K562 (cell line): ENCODE measurements at regions not wholly inside any gene's neighbourhood (a gene's known extent, or its start where the extent isn't known, plus 50 kb on each side); places are given as distances from the start of the nearest gene placed in this dataset.

Experiments used
- NFE2 ChIP-seq: IDR thresholded peaks from 2 replicates; pipeline ENCODE4 v1.6.1; 2014; ENCODE audit warnings: antibody characterized with exemption, low read depth
- TF ChIP-seq, protein P1 (sequence below), 2 experiments: fragments of 450-650 bp; formaldehyde crosslinking in 1 of 2; IDR thresholded peaks; 2 replicates each; pipeline versions ENCODE4 v1.4.0 to v1.6.1; 2014 to 2020; ENCODE audit warnings: mild to moderate bottlenecking in 2 of 2, borderline replicate concordance in 1 of 2, low read depth in 1 of 2
- TF ChIP-seq, protein P2 (sequence below), 3 experiments: IDR thresholded peaks in 2 of 3; conservative IDR thresholded peaks in 1 of 3; 2 replicates each; pipeline ENCODE4 v1.5.1; 2011 to 2012; ENCODE audit warnings: low read length in 3 of 3, mild to moderate bottlenecking in 3 of 3, control low read depth in 2 of 3, improper control_type of control experiment in 1 of 3, inconsistent platforms in 1 of 3, low read depth in 1 of 3, mixed read lengths in 1 of 3, moderate library complexity in 1 of 3; ENCODE audit not compliant: insufficient read depth in 2 of 3

DNA sequence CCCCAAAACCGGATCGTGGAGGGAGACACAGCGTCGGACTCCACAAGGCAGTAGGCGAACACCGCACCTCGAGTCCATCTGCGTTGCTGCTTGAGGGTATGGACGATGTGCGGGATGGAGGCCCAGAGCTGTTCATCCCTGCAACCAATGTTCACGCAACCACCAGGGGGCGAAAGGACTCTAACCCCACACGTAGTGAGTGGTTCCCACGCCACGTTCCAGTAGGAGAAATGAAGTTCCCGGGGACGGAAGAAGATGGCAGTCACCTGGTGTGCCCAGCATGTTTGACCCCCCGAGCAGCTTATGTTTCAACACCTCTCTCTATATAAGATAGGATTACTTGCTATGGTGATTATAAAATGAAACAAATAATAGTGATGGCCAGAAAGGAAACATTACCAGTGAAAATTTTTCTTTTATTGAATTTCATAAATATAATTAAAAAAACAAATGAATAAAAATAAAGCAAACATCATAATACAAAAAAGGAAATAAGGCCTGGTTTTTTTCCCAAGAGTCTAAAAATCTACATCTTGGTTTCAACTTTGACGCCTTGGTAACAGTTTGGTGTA is 184.3 kb downstream of the SH3BP4 start (continued):
- TF ChIP-seq, protein P1, sequence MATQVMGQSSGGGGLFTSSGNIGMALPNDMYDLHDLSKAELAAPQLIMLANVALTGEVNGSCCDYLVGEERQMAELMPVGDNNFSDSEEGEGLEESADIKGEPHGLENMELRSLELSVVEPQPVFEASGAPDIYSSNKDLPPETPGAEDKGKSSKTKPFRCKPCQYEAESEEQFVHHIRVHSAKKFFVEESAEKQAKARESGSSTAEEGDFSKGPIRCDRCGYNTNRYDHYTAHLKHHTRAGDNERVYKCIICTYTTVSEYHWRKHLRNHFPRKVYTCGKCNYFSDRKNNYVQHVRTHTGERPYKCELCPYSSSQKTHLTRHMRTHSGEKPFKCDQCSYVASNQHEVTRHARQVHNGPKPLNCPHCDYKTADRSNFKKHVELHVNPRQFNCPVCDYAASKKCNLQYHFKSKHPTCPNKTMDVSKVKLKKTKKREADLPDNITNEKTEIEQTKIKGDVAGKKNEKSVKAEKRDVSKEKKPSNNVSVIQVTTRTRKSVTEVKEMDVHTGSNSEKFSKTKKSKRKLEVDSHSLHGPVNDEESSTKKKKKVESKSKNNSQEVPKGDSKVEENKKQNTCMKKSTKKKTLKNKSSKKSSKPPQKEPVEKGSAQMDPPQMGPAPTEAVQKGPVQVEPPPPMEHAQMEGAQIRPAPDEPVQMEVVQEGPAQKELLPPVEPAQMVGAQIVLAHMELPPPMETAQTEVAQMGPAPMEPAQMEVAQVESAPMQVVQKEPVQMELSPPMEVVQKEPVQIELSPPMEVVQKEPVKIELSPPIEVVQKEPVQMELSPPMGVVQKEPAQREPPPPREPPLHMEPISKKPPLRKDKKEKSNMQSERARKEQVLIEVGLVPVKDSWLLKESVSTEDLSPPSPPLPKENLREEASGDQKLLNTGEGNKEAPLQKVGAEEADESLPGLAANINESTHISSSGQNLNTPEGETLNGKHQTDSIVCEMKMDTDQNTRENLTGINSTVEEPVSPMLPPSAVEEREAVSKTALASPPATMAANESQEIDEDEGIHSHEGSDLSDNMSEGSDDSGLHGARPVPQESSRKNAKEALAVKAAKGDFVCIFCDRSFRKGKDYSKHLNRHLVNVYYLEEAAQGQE (IDR thresholded peaks at IDR 0.05; ENCODE audit: borderline replicate concordance), result peak; percentile 63; the same call in 1 of the 2 replicates
- TF ChIP-seq, protein P1 (CRISPR knock-in tag; IDR thresholded peaks at IDR 0.05; ENCODE audit: low read depth), result no peak
- TF ChIP-seq NFE2, result no peak
- TF ChIP-seq, protein P2, sequence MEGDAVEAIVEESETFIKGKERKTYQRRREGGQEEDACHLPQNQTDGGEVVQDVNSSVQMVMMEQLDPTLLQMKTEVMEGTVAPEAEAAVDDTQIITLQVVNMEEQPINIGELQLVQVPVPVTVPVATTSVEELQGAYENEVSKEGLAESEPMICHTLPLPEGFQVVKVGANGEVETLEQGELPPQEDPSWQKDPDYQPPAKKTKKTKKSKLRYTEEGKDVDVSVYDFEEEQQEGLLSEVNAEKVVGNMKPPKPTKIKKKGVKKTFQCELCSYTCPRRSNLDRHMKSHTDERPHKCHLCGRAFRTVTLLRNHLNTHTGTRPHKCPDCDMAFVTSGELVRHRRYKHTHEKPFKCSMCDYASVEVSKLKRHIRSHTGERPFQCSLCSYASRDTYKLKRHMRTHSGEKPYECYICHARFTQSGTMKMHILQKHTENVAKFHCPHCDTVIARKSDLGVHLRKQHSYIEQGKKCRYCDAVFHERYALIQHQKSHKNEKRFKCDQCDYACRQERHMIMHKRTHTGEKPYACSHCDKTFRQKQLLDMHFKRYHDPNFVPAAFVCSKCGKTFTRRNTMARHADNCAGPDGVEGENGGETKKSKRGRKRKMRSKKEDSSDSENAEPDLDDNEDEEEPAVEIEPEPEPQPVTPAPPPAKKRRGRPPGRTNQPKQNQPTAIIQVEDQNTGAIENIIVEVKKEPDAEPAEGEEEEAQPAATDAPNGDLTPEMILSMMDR (IDR thresholded peaks at IDR 0.05 in 2 of 3, conservative IDR thresholded peaks at IDR 0.05 in 1 of 3; ENCODE audit: insufficient read depth in 2 of 3, low read depth in 1 of 3, low read length in 3 of 3), result peak; percentile 62 to 67 (median 63)
